ENCODE measurements at regions not wholly inside any gene's neighbourhood (a gene's known extent, or its start where the extent isn't known, plus 50 kb on each side); places are given as distances from the start of the nearest gene placed in this dataset.
"Not testable (repeated sequence)": the region's sequence is repeated elsewhere in the genome, so short reads cannot be mapped to it uniquely, and the experiment has no call there.

DNA sequence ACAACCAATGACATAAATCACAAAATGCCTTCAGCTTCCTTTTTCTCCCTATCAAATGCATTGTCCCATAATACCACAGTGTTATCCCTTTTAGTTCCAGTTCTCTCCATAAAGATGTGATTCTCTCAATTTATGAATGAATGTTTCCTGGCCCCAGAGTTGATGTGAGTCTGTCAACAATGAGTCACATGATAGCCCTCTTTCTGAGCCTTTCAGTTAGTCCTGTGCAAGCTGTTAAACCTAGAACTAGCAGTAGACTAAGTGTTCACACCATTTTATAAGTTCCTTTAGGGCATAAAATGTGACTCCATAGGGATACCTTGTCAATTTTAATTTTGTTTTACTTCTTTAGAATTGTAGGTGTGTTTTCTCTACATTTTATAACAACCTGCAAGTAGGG is 129.5 kb downstream of the PABPC4L start:
- TF ChIP-seq, protein P1, sequence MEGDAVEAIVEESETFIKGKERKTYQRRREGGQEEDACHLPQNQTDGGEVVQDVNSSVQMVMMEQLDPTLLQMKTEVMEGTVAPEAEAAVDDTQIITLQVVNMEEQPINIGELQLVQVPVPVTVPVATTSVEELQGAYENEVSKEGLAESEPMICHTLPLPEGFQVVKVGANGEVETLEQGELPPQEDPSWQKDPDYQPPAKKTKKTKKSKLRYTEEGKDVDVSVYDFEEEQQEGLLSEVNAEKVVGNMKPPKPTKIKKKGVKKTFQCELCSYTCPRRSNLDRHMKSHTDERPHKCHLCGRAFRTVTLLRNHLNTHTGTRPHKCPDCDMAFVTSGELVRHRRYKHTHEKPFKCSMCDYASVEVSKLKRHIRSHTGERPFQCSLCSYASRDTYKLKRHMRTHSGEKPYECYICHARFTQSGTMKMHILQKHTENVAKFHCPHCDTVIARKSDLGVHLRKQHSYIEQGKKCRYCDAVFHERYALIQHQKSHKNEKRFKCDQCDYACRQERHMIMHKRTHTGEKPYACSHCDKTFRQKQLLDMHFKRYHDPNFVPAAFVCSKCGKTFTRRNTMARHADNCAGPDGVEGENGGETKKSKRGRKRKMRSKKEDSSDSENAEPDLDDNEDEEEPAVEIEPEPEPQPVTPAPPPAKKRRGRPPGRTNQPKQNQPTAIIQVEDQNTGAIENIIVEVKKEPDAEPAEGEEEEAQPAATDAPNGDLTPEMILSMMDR (IDR thresholded peaks at IDR 0.05; ENCODE audit: insufficient read depth, low read depth, low read length, missing control alignments): no peak
- H3K4me3 ChIP-seq (ENCODE audit: low read length): no peak overlapping the region
- peak; percentile 3 for DNase-seq (ENCODE audit: low read depth)

DNA sequence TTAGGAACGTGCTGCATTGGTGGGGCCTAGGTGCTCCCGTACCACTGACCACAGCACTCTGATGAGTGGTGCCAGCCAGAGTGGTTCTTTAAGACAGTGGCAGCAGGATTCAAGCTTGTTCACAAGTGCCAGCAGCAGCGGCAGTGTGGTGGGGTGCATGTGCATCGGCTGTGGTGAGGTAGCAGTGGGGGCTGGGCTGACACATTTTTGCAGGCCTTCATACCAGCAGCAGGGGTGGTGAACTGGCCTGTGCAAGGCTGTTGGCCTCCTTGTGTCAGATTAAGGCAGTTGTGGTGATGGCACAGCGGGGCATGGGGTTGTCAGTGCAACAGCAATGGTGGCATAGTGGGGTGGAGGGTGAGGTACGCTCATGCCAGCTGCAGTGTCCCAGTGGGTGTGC is 131.4 kb downstream of the PABPC4L start:
- TF ChIP-seq, protein P1 (IDR thresholded peaks at IDR 0.05; ENCODE audit: insufficient read depth, low read depth, low read length, missing control alignments): no peak
- no peak overlapping the region for H3K4me3 ChIP-seq (ENCODE audit: low read length)
- no peak for DNase-seq (ENCODE audit: low read depth)

DNA sequence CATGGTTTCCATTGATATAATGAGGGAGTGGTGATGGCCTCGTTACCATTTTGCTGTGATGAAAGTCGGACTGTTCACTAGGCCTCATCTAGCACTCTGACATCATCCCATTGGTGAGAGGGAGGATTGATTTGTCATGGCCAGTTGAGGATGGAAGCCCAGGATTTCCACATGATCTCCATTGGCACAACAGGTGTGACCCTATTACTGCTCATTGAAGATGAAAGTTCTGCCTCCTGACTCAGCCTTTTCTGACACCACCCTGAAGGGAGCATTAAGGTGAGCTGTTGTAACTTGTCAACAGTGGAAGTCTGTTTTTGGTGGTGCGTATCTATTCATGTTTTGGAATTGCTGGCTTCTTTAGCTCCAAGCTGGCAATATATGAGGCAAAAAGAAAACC is 144.2 kb downstream of the PABPC4L start:
- no peak overlapping the region for H3K4me3 ChIP-seq (ENCODE audit: low read length)
- TF ChIP-seq, protein P1 (IDR thresholded peaks at IDR 0.05; ENCODE audit: insufficient read depth, low read depth, low read length, missing control alignments): no peak
- peak; percentile 94 for DNase-seq (ENCODE audit: low read depth)

DNA sequence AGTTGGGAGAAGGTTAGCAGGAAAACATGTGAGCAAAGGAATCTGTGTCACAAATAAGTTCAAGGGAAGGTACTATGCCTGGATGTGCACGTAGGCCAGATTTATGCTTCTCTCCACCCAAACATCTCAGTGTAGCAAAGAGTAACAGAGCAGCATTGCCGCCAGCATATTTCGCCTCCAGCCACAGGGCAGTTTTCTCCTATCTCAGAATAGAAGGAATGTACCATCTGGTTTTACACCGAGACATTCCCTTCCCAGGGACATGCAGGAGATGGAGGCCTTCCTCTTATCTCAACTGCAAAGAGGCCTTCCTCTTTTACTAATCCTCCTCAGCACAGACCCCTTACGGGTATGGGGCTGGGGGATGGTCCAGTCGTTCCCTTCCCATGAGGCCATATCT is 155.4 kb downstream of the PABPC4L start:
- not testable (repeated sequence) for H3K4me3 ChIP-seq (ENCODE audit: low read length); DNase-seq (ENCODE audit: low read depth)

DNA sequence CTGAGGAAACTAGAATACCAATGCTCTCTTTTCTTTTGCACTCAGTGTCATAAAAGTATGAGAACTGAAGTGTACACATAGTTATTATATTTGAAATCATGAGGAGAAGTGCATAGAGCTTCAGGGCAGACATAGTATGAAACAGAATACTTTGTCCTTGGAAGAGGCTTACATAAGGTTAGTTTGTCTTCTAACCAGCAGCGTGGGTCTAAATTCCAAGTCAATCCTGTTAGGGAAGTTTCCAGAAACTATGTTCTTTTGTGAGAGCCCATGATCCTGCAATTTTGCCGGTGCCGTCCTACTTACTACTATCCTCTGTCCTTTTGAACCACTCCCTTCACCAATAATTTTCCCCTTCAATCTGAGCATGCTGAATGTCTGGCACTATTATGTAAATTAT is 156.2 kb downstream of the PABPC4L start:
- TF ChIP-seq, protein P1 (IDR thresholded peaks at IDR 0.05; ENCODE audit: insufficient read depth, low read depth, low read length, missing control alignments): no peak
- DNase-seq (ENCODE audit: low read depth): no peak
- H3K4me3 ChIP-seq (ENCODE audit: low read length): no peak overlapping the region

DNA sequence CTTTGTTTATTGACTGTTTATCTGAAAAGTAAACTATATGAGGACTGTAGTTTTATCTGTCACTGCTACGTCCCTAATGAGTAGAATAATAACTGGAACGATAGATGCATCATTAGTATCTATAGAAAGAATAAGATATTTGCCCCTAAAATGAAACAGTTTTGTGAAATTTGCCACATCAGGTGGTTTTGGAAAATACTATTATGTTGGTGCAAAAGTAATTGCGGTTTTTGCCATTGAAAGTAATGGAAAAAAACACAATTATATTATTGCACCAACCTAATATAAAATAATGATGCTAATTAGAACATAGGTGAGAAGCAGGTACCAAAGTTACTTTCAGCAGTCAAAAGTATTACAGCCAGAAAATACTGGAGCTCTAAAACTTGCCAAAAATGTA is 158.3 kb downstream of the PABPC4L start:
- no peak overlapping the region for H3K4me3 ChIP-seq (ENCODE audit: low read length)
- DNase-seq (ENCODE audit: low read depth): no peak
- TF ChIP-seq, protein P1 (IDR thresholded peaks at IDR 0.05; ENCODE audit: insufficient read depth, low read depth, low read length, missing control alignments): no peak

DNA sequence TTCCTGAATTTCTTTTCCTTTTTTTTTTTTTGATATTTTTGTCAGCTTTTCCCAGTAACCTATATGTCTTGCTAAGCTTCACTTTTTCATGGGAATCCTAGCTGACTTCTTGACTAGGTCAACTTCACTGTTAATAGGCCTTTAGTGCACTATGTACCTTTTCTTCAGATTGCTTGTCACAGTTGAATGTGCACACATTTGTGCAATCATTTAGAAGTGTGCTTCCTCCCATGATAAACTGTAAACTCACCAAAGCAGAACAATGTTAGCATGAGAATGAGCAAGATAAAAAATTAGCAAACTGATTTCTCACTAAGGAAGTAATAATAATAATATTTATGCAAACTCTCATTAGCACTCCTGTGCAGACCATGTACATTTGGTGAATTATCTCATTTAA is 173.2 kb downstream of the PABPC4L start:
- DNase-seq (ENCODE audit: low read depth): peak; percentile 23
- TF ChIP-seq, protein P1 (IDR thresholded peaks at IDR 0.05; ENCODE audit: insufficient read depth, low read depth, low read length, missing control alignments): no peak
- H3K4me3 ChIP-seq (ENCODE audit: low read length): no peak overlapping the region

DNA sequence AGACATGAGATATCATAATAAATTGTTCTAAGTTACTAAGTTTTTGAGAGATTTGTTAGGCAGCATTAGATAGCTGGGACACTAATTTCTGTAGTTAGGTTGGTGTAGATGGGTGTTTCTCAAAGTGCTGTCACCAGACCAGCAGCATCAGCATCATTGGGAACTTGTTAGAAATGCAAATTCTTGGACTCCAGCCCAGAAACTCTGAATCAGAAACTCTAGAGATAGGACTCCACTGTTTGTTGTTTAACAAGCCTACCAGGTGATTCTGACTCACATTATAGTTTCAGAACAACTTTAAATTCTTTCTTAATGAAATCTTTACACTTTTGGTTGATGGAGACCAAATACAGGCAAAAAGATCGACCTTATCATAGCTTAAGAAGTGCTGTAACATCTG is 173.7 kb downstream of the PABPC4L start:
- TF ChIP-seq, protein P1 (IDR thresholded peaks at IDR 0.05; ENCODE audit: insufficient read depth, low read depth, low read length, missing control alignments): no peak
- DNase-seq (ENCODE audit: low read depth): peak; percentile 97
- no peak overlapping the region for H3K4me3 ChIP-seq (ENCODE audit: low read length)

Measured in epithelial cell of esophagus (primary cell).